ENCODE measurements at regions not wholly inside any gene's neighbourhood (a gene's known extent, or its start where the extent isn't known, plus 50 kb on each side); places are given as distances from the start of the nearest gene placed in this dataset.
"Not testable (repeated sequence)": the region's sequence is repeated elsewhere in the genome, so short reads cannot be mapped to it uniquely, and the experiment has no call there.

GRCh38 chr6:3672339-3672738 is 79.2 kb downstream of the PXDC1 start:
- H3K9me3 ChIP-seq (ENCODE audit: low read depth, low read length, poor library complexity, severe bottlenecking); H3K4me3 ChIP-seq (ENCODE audit: low read depth, low read length, poor library complexity, severe bottlenecking); H3K4me1 ChIP-seq (ENCODE audit: insufficient read depth, low read length, poor library complexity, severe bottlenecking); H3K27ac ChIP-seq (ENCODE audit: low read depth, low read length, poor library complexity, severe bottlenecking); POLR2A ChIA-PET (ENCODE audit: low non-redundant PET); H3K27me3 ChIP-seq (replicated peaks; ENCODE audit: insufficient read depth, low read depth, low read length, poor library complexity); CTCF ChIA-PET; intact Hi-C loops (cut with micrococcal nuclease; ENCODE audit: unreplicated experiment); BruUV-seq (replicated peaks); H3K36me3 ChIP-seq (ENCODE audit: insufficient read depth, low read length, poor library complexity, severe bottlenecking); DNase-seq (ENCODE audit: low spot score): not testable (repeated sequence)

- BruUV-seq (replicated peaks) = no TSS peak
- CTCF ChIA-PET = no interaction called here
Measured at GRCh38 chr6:3671382-3671781, 80.1 kb downstream of the PXDC1 start.

GRCh38 chr6:3670356-3670755 is 81.2 kb downstream of the PXDC1 start:
- Histone ChIP-seq H3K27ac (ENCODE audit: low read depth, low read length, poor library complexity, severe bottlenecking) (no peak overlapping the region), H3K9me3 (ENCODE audit: low read depth, low read length, poor library complexity, severe bottlenecking) (no peaks in the 10 kb centered on the region), H3K4me3 (ENCODE audit: low read depth, low read length, poor library complexity, severe bottlenecking) (no peak overlapping the region), H3K4me1 (ENCODE audit: insufficient read depth, low read length, poor library complexity, severe bottlenecking) (peaks cover 5% of the 10 kb centered on the region), H3K36me3 (ENCODE audit: insufficient read depth, low read length, poor library complexity, severe bottlenecking) (no peaks in the 10 kb centered on the region), H3K27me3 (replicated peaks; ENCODE audit: insufficient read depth, low read depth, low read length, poor library complexity) (no peaks in the 10 kb centered on the region)
- TF ChIP-seq CTCF (conservative IDR thresholded peaks at IDR 0.05; ENCODE audit: low read depth, low read length) (no peak), EZH2 (IDR thresholded peaks at IDR 0.05; ENCODE audit: borderline replicate concordance, low read depth, low read length, poor library complexity, severe bottlenecking) (no peak)
- BruUV-seq (replicated peaks) = no TSS peak
- intact Hi-C loops (cut with micrococcal nuclease; ENCODE audit: unreplicated experiment) = no loop called here
- ChIA-PET CTCF (interaction anchor here (0.6 kb wide), 1 partner anchor 384 kb away, joined by 3 read pairs; no protein-coding TSS in a partner anchor), POLR2A (ENCODE audit: low non-redundant PET) (no interaction called here)
- no peak for DNase-seq (ENCODE audit: low spot score)

More at GRCh38 chr6:3671382-3671781, 80.1 kb downstream of the PXDC1 start:
- no peak overlapping the region for H3K27ac ChIP-seq (ENCODE audit: low read depth, low read length, poor library complexity, severe bottlenecking)
- no peaks in the 10 kb centered on the region for H3K9me3 ChIP-seq (ENCODE audit: low read depth, low read length, poor library complexity, severe bottlenecking)
- no peak overlapping the region for H3K4me3 ChIP-seq (ENCODE audit: low read depth, low read length, poor library complexity, severe bottlenecking)
- no peaks in the 10 kb centered on the region for H3K36me3 ChIP-seq (ENCODE audit: insufficient read depth, low read length, poor library complexity, severe bottlenecking)
- POLR2A ChIA-PET (ENCODE audit: low non-redundant PET) = no interaction called here
- H3K27me3 ChIP-seq (replicated peaks; ENCODE audit: insufficient read depth, low read depth, low read length, poor library complexity) = no peaks in the 10 kb centered on the region
- DNase-seq (ENCODE audit: low spot score) = no peak
- no peaks in the 10 kb centered on the region for H3K4me1 ChIP-seq (ENCODE audit: insufficient read depth, low read length, poor library complexity, severe bottlenecking)
- TF ChIP-seq CTCF (conservative IDR thresholded peaks at IDR 0.05; ENCODE audit: low read depth, low read length) = no peak
- no peak for TF ChIP-seq EZH2 (IDR thresholded peaks at IDR 0.05; ENCODE audit: borderline replicate concordance, low read depth, low read length, poor library complexity, severe bottlenecking)
- intact Hi-C loops (cut with micrococcal nuclease; ENCODE audit: unreplicated experiment) = no loop called here

- no peak for DNase-seq (ENCODE audit: low spot score)
- no peaks in the 10 kb centered on the region for H3K9me3 ChIP-seq (ENCODE audit: low read depth, low read length, poor library complexity, severe bottlenecking)
- H3K27ac ChIP-seq (ENCODE audit: low read depth, low read length, poor library complexity, severe bottlenecking) = no peak overlapping the region
- intact Hi-C loops (cut with micrococcal nuclease; ENCODE audit: unreplicated experiment) = no loop called here
- no TSS peak for BruUV-seq (replicated peaks)
- TF ChIP-seq EZH2 (IDR thresholded peaks at IDR 0.05; ENCODE audit: borderline replicate concordance, low read depth, low read length, poor library complexity, severe bottlenecking) (no peak), CTCF (conservative IDR thresholded peaks at IDR 0.05; ENCODE audit: low read depth, low read length) (no peak)
- H3K36me3 ChIP-seq (ENCODE audit: insufficient read depth, low read length, poor library complexity, severe bottlenecking) = no peaks in the 10 kb centered on the region
- peaks cover 9% of the 10 kb centered on the region for H3K4me1 ChIP-seq (ENCODE audit: insufficient read depth, low read length, poor library complexity, severe bottlenecking)
- ChIA-PET POLR2A (ENCODE audit: low non-redundant PET) (no interaction called here), CTCF (interaction anchor here (0.6 kb wide), 1 partner anchor 384 kb away, joined by 3 read pairs; no protein-coding TSS in a partner anchor)
- H3K4me3 ChIP-seq (ENCODE audit: low read depth, low read length, poor library complexity, severe bottlenecking) = no peak overlapping the region
- H3K27me3 ChIP-seq (replicated peaks; ENCODE audit: insufficient read depth, low read depth, low read length, poor library complexity) = no peaks in the 10 kb centered on the region
Measured at GRCh38 chr6:3669916-3670315, 81.6 kb downstream of the PXDC1 start.
